Neural progenitor cell (in vitro differentiated cells): ENCODE measurements at regions not wholly inside any gene's neighbourhood (a gene's known extent, or its start where the extent isn't known, plus 50 kb on each side); places are given as distances from the start of the nearest gene placed in this dataset.

Experiments used
- CTCF ChIP-seq: fragments of 200-600 bp; sonication (generic); IDR thresholded peaks from 2 replicates; pipeline ENCODE4 v1.5.1; 2017; ENCODE audit warnings: antibody characterized with exemption, mild to moderate bottlenecking
- EZH2phosphoT487 ChIP-seq: fragments of 200-600 bp; sonication (generic); IDR thresholded peaks from 2 replicates; pipeline ENCODE4 v1.6.1; 2017; ENCODE audit warnings: antibody characterized with exemption

- no peak for TF ChIP-seq CTCF
- no peak for TF ChIP-seq EZH2phosphoT487
Observed at GRCh38 chr10:130388746-130389145, 252.6 kb downstream of the GLRX3 start.
